ENCODE measurements at regions not wholly inside any gene's neighbourhood (a gene's known extent, or its start where the extent isn't known, plus 50 kb on each side); places are given as distances from the start of the nearest gene placed in this dataset.

DNA sequence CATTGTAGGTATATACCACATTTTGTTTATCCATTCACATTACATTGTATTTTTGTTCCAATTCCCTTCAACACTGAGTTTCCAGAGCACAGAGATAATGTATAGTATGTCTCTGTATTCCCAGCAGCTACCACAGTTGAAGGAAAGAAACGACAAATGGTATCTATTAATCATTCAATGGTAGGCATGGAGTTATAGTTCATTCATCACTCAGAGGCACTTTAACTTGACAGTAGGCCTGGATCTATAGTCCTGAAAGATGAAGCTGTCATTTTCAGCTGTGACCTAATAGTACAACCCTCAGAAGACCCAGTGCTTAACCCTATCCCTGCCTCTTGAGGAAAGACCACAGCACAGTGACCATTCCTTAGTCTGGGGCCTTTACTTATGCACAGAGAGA is 163.0 kb upstream of the TMTC4 start:
- TF ChIP-seq TAF1 (IDR thresholded peaks at IDR 0.05; ENCODE audit: borderline replicate concordance, insufficient read depth, low read length) (no peak), POLR2AphosphoS5 (IDR thresholded peaks at IDR 0.05; ENCODE audit: low read depth, low read length) (no peak)
- TF ChIP-seq, protein P1, sequence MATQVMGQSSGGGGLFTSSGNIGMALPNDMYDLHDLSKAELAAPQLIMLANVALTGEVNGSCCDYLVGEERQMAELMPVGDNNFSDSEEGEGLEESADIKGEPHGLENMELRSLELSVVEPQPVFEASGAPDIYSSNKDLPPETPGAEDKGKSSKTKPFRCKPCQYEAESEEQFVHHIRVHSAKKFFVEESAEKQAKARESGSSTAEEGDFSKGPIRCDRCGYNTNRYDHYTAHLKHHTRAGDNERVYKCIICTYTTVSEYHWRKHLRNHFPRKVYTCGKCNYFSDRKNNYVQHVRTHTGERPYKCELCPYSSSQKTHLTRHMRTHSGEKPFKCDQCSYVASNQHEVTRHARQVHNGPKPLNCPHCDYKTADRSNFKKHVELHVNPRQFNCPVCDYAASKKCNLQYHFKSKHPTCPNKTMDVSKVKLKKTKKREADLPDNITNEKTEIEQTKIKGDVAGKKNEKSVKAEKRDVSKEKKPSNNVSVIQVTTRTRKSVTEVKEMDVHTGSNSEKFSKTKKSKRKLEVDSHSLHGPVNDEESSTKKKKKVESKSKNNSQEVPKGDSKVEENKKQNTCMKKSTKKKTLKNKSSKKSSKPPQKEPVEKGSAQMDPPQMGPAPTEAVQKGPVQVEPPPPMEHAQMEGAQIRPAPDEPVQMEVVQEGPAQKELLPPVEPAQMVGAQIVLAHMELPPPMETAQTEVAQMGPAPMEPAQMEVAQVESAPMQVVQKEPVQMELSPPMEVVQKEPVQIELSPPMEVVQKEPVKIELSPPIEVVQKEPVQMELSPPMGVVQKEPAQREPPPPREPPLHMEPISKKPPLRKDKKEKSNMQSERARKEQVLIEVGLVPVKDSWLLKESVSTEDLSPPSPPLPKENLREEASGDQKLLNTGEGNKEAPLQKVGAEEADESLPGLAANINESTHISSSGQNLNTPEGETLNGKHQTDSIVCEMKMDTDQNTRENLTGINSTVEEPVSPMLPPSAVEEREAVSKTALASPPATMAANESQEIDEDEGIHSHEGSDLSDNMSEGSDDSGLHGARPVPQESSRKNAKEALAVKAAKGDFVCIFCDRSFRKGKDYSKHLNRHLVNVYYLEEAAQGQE (IDR thresholded peaks at IDR 0.05; ENCODE audit: insufficient read depth in 1 of 2, low read depth in 2 of 2, low read length in 2 of 2) = no peak

Data from PFSK-1 (cell line).